ENCODE measurements at regions not wholly inside any gene's neighbourhood (a gene's known extent, or its start where the extent isn't known, plus 50 kb on each side); places are given as distances from the start of the nearest gene placed in this dataset.

- Histone ChIP-seq H3K27ac (no peak overlapping the region), H3K4me3 (no peak overlapping the region), H3K27me3 (peaks cover 31% of the 10 kb centered on the region), H3K36me3 (no peaks in the 10 kb centered on the region), H3K4me1 (no peaks in the 10 kb centered on the region), H3K9me3 (no peaks in the 10 kb centered on the region)
- no peak for TF ChIP-seq POLR2A (IDR thresholded peaks at IDR 0.05)
- TF ChIP-seq CTCF (IDR thresholded peaks at IDR 0.05): no peak
- TF ChIP-seq EP300 (IDR thresholded peaks at IDR 0.05): no peak
- no peak for TF ChIP-seq POLR2AphosphoS5 (IDR thresholded peaks at IDR 0.05)
- DNase-seq (ENCODE audit: low spot score in 2 of 2): no peak
- 53% methylated on average over 20 of the region's 20 CpGs for WGBS
These were observed 177.7 kb upstream of the LHX5 start for GRCh38 chr12:113649256-113649830.

DNA sequence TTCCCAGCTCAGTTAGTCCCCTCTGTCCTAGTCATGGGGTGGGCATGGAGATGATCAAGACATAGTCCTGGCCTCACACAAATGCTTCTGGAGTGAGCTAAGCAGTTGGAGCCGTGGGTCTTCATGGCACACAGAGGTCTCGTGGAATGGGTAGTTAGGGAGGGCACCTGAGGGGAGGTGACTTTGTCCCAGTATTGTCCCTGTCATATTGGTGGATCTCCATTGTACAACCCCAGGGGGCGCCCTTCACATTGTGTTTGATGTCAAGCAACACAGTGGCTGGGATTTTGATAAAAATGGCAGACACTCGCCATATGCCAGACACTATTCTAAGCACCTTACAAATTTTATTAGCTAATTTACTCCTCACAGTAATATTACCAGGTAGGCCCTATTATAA, 175.4 kb upstream of the LHX5 start:
- Histone ChIP-seq H3K27ac (no peak overlapping the region), H3K9me3 (no peaks in the 10 kb centered on the region), H3K27me3 (peaks cover 51% of the 10 kb centered on the region), H3K36me3 (no peaks in the 10 kb centered on the region), H3K4me3 (no peak overlapping the region), H3K4me1 (no peaks in the 10 kb centered on the region)
- DNase-seq (ENCODE audit: low spot score in 2 of 2): no peak
- WGBS: 73% methylated on average over 4 of the region's 4 CpGs
- TF ChIP-seq CTCF (IDR thresholded peaks at IDR 0.05): no peak
- TF ChIP-seq POLR2AphosphoS5 (IDR thresholded peaks at IDR 0.05): no peak
- TF ChIP-seq POLR2A (IDR thresholded peaks at IDR 0.05): no peak
- no peak for TF ChIP-seq EP300 (IDR thresholded peaks at IDR 0.05)

DNA sequence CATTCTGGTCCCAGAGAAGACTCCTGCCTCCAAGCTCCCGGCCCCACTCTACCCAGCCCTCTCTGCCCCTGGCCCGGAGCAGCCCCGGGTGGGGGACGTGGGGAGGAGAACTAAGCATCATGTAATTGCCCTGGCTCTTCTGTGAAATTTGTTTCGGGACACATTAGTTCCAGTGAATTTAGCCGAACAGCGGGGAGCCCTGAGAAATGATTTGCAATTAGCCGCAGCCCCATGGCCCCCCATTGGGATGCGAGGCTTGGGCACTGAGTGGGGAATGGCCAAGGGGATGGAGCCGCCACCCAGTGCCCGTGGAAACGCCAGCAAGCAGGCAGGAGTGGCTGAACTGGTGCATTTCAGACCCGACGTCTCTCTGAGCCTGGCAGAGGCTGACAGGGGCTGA, 173.9 kb upstream of the LHX5 start:
- Histone ChIP-seq H3K9me3 (no peaks in the 10 kb centered on the region), H3K27ac (no peak overlapping the region), H3K4me1 (no peaks in the 10 kb centered on the region), H3K4me3 (no peak overlapping the region), H3K27me3 (peaks cover 59% of the 10 kb centered on the region), H3K36me3 (no peaks in the 10 kb centered on the region)
- WGBS: 47% methylated on average over 13 of the region's 14 CpGs
- no peak for TF ChIP-seq POLR2AphosphoS5 (IDR thresholded peaks at IDR 0.05)
- no peak for TF ChIP-seq EP300 (IDR thresholded peaks at IDR 0.05)
- no peak for TF ChIP-seq POLR2A (IDR thresholded peaks at IDR 0.05)
- no peak for TF ChIP-seq CTCF (IDR thresholded peaks at IDR 0.05)
- no peak for DNase-seq (ENCODE audit: low spot score in 2 of 2)

- Histone ChIP-seq H3K4me1 (no peaks in the 10 kb centered on the region), H3K27ac (no peak overlapping the region), H3K4me3 (no peak overlapping the region), H3K27me3 (peaks cover 59% of the 10 kb centered on the region), H3K36me3 (no peaks in the 10 kb centered on the region), H3K9me3 (no peaks in the 10 kb centered on the region)
- 90% methylated on average over 2 of the region's 2 CpGs for WGBS
- TF ChIP-seq EP300 (IDR thresholded peaks at IDR 0.05): no peak
- no peak for TF ChIP-seq POLR2A (IDR thresholded peaks at IDR 0.05)
- TF ChIP-seq CTCF (IDR thresholded peaks at IDR 0.05): no peak
- TF ChIP-seq POLR2AphosphoS5 (IDR thresholded peaks at IDR 0.05): no peak
- no peak for DNase-seq (ENCODE audit: low spot score in 2 of 2)
These were observed 173.5 kb upstream of the LHX5 start for GRCh38 chr12:113645183-113645582.

DNA sequence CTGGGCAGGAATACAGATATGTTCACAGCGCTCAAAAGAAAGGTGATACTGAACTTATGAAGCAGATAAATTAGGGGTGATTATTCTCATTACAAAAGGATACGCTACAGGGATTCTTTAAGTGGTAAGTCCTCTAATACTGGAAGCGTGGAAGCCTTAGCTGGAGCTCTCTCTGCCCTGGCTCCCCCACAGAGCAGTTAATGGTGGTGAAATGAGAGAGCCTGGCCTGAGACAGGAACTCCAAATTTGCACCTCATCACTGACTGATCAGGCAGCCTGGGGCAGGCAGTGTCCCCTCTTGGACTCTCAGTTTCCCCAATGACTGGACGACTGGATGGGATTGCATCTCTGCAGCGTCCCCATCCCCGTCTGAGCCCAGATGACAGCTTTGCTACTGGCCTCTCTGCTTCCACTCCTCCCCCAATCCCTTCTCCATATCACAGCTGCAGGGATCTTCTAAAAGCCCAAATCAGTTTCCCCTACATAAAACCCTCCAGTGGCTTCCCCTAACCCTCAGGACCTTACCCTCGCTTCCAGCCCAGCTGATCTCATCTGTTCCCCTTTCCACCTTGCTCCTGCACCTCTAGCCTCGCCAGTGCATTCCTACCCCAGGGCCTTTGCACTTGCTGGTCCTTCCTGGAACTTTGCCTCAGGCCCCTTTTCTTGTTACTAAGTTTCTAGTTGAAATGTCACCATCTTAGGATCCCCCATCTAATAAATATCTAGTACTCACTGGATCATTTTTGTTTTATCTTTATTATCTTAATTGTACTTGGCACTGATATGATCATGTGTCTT, 171.7 kb upstream of the LHX5 start:
- H3K9me3 ChIP-seq: no peaks in the 10 kb centered on the region
- no peak overlapping the region for H3K4me3 ChIP-seq
- H3K4me1 ChIP-seq: peaks cover 2% of the 10 kb centered on the region
- TF ChIP-seq CTCF (IDR thresholded peaks at IDR 0.05) (no peak), POLR2A (IDR thresholded peaks at IDR 0.05) (no peak), EP300 (IDR thresholded peaks at IDR 0.05) (no peak), POLR2AphosphoS5 (IDR thresholded peaks at IDR 0.05) (no peak)
- H3K27me3 ChIP-seq: peaks cover 66% of the 10 kb centered on the region
- WGBS: 42% methylated on average over 8 of the region's 8 CpGs
- no peak overlapping the region for H3K27ac ChIP-seq
- no peak for DNase-seq (ENCODE audit: low spot score in 2 of 2)
- H3K36me3 ChIP-seq: no peaks in the 10 kb centered on the region
